HL-60 (cell line): ENCODE measurements at regions not wholly inside any gene's neighbourhood (a gene's known extent, or its start where the extent isn't known, plus 50 kb on each side); places are given as distances from the start of the nearest gene placed in this dataset.

Experiments
- GABPA ChIP-seq: IDR thresholded peaks from 2 replicates; pipeline ENCODE4 v1.6.1; 2012; ENCODE audit warnings: low read depth
- POLR2AphosphoS5 ChIP-seq: IDR thresholded peaks from 2 replicates; pipeline ENCODE4 v1.6.1; 2012; ENCODE audit warnings: low read depth
- REST ChIP-seq: IDR thresholded peaks from 2 replicates; pipeline ENCODE4 v1.6.1; 2012; ENCODE audit warnings: low read depth; ENCODE audit not compliant: insufficient replicate concordance
- SPI1 ChIP-seq: IDR thresholded peaks from 2 replicates; pipeline ENCODE4 v1.6.1; 2012; ENCODE audit warnings: low read depth, mild to moderate bottlenecking, borderline replicate concordance
- TF ChIP-seq, protein P1 (sequence below): IDR thresholded peaks from one replicate; pipeline ENCODE4 v1.5.1; 2011; ENCODE audit warnings: low read length, control low read depth, inconsistent platforms; ENCODE audit not compliant: insufficient read depth

GRCh38 chr2:155256803-155257202 is 558.3 kb downstream of the KCNJ3 start:
- TF ChIP-seq, protein P1, sequence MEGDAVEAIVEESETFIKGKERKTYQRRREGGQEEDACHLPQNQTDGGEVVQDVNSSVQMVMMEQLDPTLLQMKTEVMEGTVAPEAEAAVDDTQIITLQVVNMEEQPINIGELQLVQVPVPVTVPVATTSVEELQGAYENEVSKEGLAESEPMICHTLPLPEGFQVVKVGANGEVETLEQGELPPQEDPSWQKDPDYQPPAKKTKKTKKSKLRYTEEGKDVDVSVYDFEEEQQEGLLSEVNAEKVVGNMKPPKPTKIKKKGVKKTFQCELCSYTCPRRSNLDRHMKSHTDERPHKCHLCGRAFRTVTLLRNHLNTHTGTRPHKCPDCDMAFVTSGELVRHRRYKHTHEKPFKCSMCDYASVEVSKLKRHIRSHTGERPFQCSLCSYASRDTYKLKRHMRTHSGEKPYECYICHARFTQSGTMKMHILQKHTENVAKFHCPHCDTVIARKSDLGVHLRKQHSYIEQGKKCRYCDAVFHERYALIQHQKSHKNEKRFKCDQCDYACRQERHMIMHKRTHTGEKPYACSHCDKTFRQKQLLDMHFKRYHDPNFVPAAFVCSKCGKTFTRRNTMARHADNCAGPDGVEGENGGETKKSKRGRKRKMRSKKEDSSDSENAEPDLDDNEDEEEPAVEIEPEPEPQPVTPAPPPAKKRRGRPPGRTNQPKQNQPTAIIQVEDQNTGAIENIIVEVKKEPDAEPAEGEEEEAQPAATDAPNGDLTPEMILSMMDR, result no peak
- TF ChIP-seq REST, result no peak
- no peak for TF ChIP-seq POLR2AphosphoS5
- no peak for TF ChIP-seq GABPA
- TF ChIP-seq SPI1, result no peak
